ENCODE measurements at regions not wholly inside any gene's neighbourhood (a gene's known extent, or its start where the extent isn't known, plus 50 kb on each side); places are given as distances from the start of the nearest gene placed in this dataset.

DNA sequence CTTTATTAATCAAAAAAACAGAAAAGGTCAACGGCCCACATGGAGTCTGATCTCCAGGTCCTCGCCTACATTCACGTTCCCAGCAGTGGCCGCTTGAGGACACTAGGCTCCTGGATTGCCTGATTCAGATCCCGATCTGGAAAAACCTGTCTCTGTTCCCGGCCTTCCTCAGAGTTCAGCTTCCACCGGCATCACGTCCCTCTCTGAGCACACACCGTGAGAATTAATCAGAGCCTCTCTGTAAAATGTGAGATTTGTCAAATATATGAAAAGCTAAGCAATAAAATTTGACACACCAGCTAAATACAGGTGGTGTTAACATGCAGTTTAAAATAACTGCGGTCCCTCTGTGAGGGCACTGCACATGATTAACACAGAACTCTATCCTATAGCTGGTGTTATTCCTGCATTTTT is 122.8 kb upstream of the COL21A1 start (continued):
- TF ChIP-seq, protein P1, sequence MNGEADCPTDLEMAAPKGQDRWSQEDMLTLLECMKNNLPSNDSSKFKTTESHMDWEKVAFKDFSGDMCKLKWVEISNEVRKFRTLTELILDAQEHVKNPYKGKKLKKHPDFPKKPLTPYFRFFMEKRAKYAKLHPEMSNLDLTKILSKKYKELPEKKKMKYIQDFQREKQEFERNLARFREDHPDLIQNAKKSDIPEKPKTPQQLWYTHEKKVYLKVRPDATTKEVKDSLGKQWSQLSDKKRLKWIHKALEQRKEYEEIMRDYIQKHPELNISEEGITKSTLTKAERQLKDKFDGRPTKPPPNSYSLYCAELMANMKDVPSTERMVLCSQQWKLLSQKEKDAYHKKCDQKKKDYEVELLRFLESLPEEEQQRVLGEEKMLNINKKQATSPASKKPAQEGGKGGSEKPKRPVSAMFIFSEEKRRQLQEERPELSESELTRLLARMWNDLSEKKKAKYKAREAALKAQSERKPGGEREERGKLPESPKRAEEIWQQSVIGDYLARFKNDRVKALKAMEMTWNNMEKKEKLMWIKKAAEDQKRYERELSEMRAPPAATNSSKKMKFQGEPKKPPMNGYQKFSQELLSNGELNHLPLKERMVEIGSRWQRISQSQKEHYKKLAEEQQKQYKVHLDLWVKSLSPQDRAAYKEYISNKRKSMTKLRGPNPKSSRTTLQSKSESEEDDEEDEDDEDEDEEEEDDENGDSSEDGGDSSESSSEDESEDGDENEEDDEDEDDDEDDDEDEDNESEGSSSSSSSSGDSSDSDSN (CRISPR knock-in tag; IDR thresholded peaks at IDR 0.05) = no peak
- TF ChIP-seq ZNF383 (CRISPR knock-in tag; IDR thresholded peaks at IDR 0.05; ENCODE audit: borderline replicate concordance) (no peak), HOXA3 (CRISPR knock-in tag; IDR thresholded peaks at IDR 0.05) (peak; percentile 56; the same call in 1 of the 2 replicates), GTF3A (CRISPR knock-in tag; conservative IDR thresholded peaks at IDR 0.05) (no peak), PAX8 (CRISPR knock-in tag; IDR thresholded peaks at IDR 0.05; ENCODE audit: borderline replicate concordance) (no peak), SP5 (CRISPR knock-in tag; IDR thresholded peaks at IDR 0.05; ENCODE audit: borderline replicate concordance, low read depth) (no peak), HDAC2 (CRISPR knock-in tag; IDR thresholded peaks at IDR 0.05) (0 out of 2 replicates have a peak, but pooled peaks have one; percentile 40), ZBTB33 (CRISPR knock-in tag; IDR thresholded peaks at IDR 0.05) (peak; percentile 39; the same call in 1 of the 2 replicates), ZFAT (CRISPR knock-in tag; conservative IDR thresholded peaks at IDR 0.05) (no peak), SNRNP70 (IDR thresholded peaks at IDR 0.05; ENCODE audit: low read depth, low read length) (no peak), IKZF4 (CRISPR knock-in tag; IDR thresholded peaks at IDR 0.05; ENCODE audit: borderline replicate concordance, low read depth, not compliant biosample characterization) (no peak), AKAP8 (CRISPR knock-in tag; IDR thresholded peaks at IDR 0.05) (no peak), DR1 (CRISPR knock-in tag; IDR thresholded peaks at IDR 0.05) (no peak), U2AF2 (IDR thresholded peaks at IDR 0.05; ENCODE audit: low read depth, low read length) (no peak), TRIM22 (IDR thresholded peaks at IDR 0.05) (no peak), ZNF577 (CRISPR knock-in tag; IDR thresholded peaks at IDR 0.05; ENCODE audit: borderline replicate concordance, low read depth) (no peak), MXI1 (IDR thresholded peaks at IDR 0.05; ENCODE audit: borderline replicate concordance, low read depth, low read length) (peak; percentile 28; the same call in 1 of the 3 replicates), ZNF101 (CRISPR knock-in tag; IDR thresholded peaks at IDR 0.05; ENCODE audit: borderline replicate concordance, low read depth) (no peak), POLR2G (IDR thresholded peaks at IDR 0.05; ENCODE audit: low read depth, low read length) (no peak), ZNF615 (CRISPR knock-in tag; IDR thresholded peaks at IDR 0.05; ENCODE audit: borderline replicate concordance) (no peak)
- TF ChIP-seq, protein P2, sequence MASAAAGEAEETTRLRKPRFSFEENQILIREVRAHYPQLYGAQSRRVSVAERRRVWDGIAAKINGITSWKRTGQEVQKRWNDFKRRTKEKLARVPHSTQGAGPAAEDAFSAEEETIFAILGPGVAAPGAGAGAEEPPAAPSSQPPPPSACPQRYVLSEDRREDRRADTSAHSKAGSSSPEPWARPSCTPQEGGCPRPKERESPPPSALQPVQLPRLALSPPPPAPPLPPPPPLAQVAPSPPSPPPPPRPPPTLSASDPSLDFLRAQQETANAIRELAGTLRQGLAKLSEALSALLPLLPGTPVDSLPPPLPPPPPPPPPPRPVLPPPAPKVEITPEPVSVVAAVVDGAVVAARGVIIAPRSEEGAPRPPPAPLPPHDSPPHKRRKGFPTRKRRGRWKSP (CRISPR knock-in tag; IDR thresholded peaks at IDR 0.05) = no peak
- TF ChIP-seq, protein P3, sequence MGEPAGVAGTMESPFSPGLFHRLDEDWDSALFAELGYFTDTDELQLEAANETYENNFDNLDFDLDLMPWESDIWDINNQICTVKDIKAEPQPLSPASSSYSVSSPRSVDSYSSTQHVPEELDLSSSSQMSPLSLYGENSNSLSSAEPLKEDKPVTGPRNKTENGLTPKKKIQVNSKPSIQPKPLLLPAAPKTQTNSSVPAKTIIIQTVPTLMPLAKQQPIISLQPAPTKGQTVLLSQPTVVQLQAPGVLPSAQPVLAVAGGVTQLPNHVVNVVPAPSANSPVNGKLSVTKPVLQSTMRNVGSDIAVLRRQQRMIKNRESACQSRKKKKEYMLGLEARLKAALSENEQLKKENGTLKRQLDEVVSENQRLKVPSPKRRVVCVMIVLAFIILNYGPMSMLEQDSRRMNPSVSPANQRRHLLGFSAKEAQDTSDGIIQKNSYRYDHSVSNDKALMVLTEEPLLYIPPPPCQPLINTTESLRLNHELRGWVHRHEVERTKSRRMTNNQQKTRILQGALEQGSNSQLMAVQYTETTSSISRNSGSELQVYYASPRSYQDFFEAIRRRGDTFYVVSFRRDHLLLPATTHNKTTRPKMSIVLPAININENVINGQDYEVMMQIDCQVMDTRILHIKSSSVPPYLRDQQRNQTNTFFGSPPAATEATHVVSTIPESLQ (CRISPR knock-in tag; conservative IDR thresholded peaks at IDR 0.05) = 0 out of 2 replicates have a peak, but pooled peaks have one; percentile 43

Data from HepG2 (cell line).